ENCODE measurements at regions not wholly inside any gene's neighbourhood (a gene's known extent, or its start where the extent isn't known, plus 50 kb on each side); places are given as distances from the start of the nearest gene placed in this dataset.

- TF ChIP-seq CTCF (IDR thresholded peaks at IDR 0.05) (no peak), POLR2A (IDR thresholded peaks at IDR 0.05) (no peak)
These were observed 928.3 kb downstream of the NR2F1-AS1 start for GRCh38 chr5:92652756-92653155.
